Caco-2 (cell line): ENCODE measurements at regions not wholly inside any gene's neighbourhood (a gene's known extent, or its start where the extent isn't known, plus 50 kb on each side); places are given as distances from the start of the nearest gene placed in this dataset.

Experiments
- BruUV-seq: library from RNA; stranded (reverse); fragments of 400-500 nt; replicated peaks from 2 replicates; lab custom pipeline; 2021; lab: Mats Ljungman, UMichigan
- CTCF ChIA-PET: fragments of 300-600 bp; sonication (Branson Sonifier 250); formaldehyde crosslinking; loops from one replicate; lab custom pipeline; 2022; ENCODE audit warnings: antibody characterized with exemption; lab: Charles Lee
- POLR2A ChIA-PET: fragments of 300-600 bp; sonication (Branson Sonifier 250); formaldehyde crosslinking; loops from one replicate; lab custom pipeline; 2022; ENCODE audit warnings: antibody characterized with exemption; lab: Charles Lee
- DNase-seq, 2 experiments: peaks; one replicate each; pipeline versions ENCODE4 v3.0.0 to v3.0.0-alpha.2; 2020 to 2022
- H3K27me3 ChIP-seq: replicated peaks from 2 replicates; pipeline ENCODE4 v1.6.0; 2011; ENCODE audit warnings: low read length; ENCODE audit not compliant: control insufficient read depth, insufficient read depth
- H3K36me3 ChIP-seq: 2 replicates; pipeline ENCODE4 v1.5.1; 2011; ENCODE audit warnings: low read length; ENCODE audit not compliant: control insufficient read depth, insufficient read depth
- H3K4me1 ChIP-seq: fragments of 250-450 bp; sonication (Bioruptor Pico); 2 replicates; pipeline ENCODE4 v1.5.1; 2020; ENCODE audit warnings: mild to moderate bottlenecking
- H3K4me3 ChIP-seq: 2 replicates; pipeline ENCODE4 v1.5.1; 2011; ENCODE audit warnings: low read depth, mild to moderate bottlenecking, control low read depth, low read length
- H3K9me3 ChIP-seq: fragments of 250-450 bp; sonication (Bioruptor Pico); 2 replicates; pipeline ENCODE4 v1.5.1; 2020; ENCODE audit warnings: mild to moderate bottlenecking, moderate library complexity
- H3K27ac Mint-ChIP-seq: one replicate; pipeline ENCODE4 v1.8.0; 2022; ENCODE audit warnings: mixed read lengths; ENCODE audit not compliant: unreplicated experiment
- H3K27me3 Mint-ChIP-seq: one replicate; pipeline ENCODE4 v1.8.0; 2022; ENCODE audit warnings: mixed read lengths; ENCODE audit not compliant: insufficient read depth, unreplicated experiment
- H3K36me3 Mint-ChIP-seq: one replicate; pipeline ENCODE4 v1.8.0; 2022; ENCODE audit warnings: mild to moderate bottlenecking, mixed read lengths; ENCODE audit not compliant: insufficient read depth, unreplicated experiment
- H3K4me1 Mint-ChIP-seq: one replicate; pipeline ENCODE4 v1.8.0; 2022; ENCODE audit warnings: low read depth, mixed read lengths; ENCODE audit not compliant: unreplicated experiment
- H3K4me3 Mint-ChIP-seq: one replicate; pipeline ENCODE4 v1.8.0; 2022; ENCODE audit warnings: mild to moderate bottlenecking, moderate library complexity, mixed read lengths; ENCODE audit not compliant: unreplicated experiment
- H3K9me3 Mint-ChIP-seq: one replicate; pipeline ENCODE4 v1.8.0; 2022; ENCODE audit warnings: mixed read lengths; ENCODE audit not compliant: unreplicated experiment
- CTCF ChIP-seq, 2 experiments: fragments of 200-600 bp in 1 of 2; IDR thresholded peaks; 1 replicate in 1 of 2; 2 replicates in 1 of 2; pipeline versions ENCODE4 v1.5.1 to v1.8.0; 2011 to 2022; ENCODE audit warnings: antibody characterized with exemption in 1 of 2, control low read depth in 1 of 2, inconsistent platforms in 1 of 2, low read depth in 1 of 2, low read length in 1 of 2, mild to moderate bottlenecking in 1 of 2, moderate library complexity in 1 of 2; ENCODE audit not compliant: insufficient read depth in 1 of 2, severe bottlenecking in 1 of 2, unreplicated experiment in 1 of 2
- intact Hi-C: fragments of 100-400 bp; cut with micrococcal nuclease; formaldehyde crosslinking; loops from one replicate; pipeline ENCODE4 v1.10.0; 2022; ENCODE audit not compliant: unreplicated experiment

DNA sequence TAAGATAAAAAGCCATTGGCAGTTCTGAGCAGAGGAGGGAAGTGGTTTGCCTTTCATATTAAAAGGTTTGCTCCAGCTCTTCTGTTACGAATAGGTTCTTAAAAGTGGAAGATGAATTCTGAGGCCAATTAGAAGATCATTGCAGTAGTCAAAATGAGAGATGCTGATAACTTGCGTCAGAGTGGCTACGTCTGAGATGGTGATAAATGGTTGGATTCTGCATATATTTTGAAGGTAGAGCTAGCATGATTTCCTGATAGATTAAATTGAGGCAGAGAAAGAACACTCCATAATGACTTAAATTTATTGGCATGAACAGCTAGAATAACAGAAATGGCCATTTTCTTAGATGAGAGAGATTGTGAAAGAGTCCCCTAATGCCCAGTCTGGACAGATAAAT is 652.6 kb downstream of the DACH1 start:
- BruUV-seq: no TSS peak
- POLR2A ChIA-PET: no interaction called here
- no peak for TF ChIP-seq CTCF (IDR thresholded peaks at IDR 0.05; ENCODE audit: insufficient read depth in 1 of 2, low read depth in 1 of 2, low read length in 1 of 2, severe bottlenecking in 1 of 2, unreplicated experiment in 1 of 2)
- H3K27me3 Mint-ChIP-seq: no peaks in the 10 kb centered on the region
- intact Hi-C loops: no loop called here
- H3K9me3 ChIP-seq: no peaks in the 10 kb centered on the region
- H3K27me3 ChIP-seq: no peaks in the 10 kb centered on the region
- no peak overlapping the region for H3K4me3 ChIP-seq
- no peaks in the 10 kb centered on the region for H3K4me1 ChIP-seq
- no peaks in the 10 kb centered on the region for H3K36me3 Mint-ChIP-seq
- DNase-seq: no peak
- no peak overlapping the region for H3K27ac Mint-ChIP-seq
- no peaks in the 10 kb centered on the region for H3K36me3 ChIP-seq
- CTCF ChIA-PET: no interaction called here
- no peak overlapping the region for H3K4me3 Mint-ChIP-seq
- no peaks in the 10 kb centered on the region for H3K4me1 Mint-ChIP-seq
- H3K9me3 Mint-ChIP-seq: no peaks in the 10 kb centered on the region

DNA sequence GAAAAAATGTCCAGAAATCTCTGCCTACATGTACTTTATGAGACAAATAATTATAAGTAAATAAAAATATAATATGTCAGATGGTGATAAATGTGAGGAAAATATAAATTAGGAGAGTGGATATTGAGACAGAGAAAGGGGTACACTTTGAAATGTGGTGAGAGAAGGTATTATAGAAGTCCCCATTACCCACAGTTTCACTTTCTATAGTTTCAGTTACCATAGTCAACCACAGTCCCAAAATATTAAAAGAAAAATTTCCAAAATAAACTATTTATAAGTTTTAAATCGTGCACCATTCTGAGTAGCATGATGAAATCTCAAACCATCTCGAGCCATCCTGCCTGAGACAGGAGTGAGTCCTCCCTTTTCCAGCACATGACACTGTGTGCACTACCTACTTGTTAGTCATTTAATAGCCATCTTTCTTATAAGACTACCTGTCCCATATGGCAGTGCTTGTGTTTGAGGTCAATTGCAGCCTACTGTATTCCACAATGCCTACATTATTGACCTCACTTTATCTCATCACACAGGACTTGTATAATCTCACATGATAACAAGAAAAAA is 653.7 kb downstream of the DACH1 start:
- H3K4me1 Mint-ChIP-seq: no peaks in the 10 kb centered on the region
- no peaks in the 10 kb centered on the region for H3K27me3 Mint-ChIP-seq
- Histone ChIP-seq H3K4me3 (no peak overlapping the region), H3K27me3 (no peaks in the 10 kb centered on the region), H3K9me3 (no peaks in the 10 kb centered on the region), H3K4me1 (no peaks in the 10 kb centered on the region), H3K36me3 (no peaks in the 10 kb centered on the region)
- CTCF ChIA-PET: no interaction called here
- H3K27ac Mint-ChIP-seq: no peak overlapping the region
- no peaks in the 10 kb centered on the region for H3K9me3 Mint-ChIP-seq
- no peaks in the 10 kb centered on the region for H3K36me3 Mint-ChIP-seq
- POLR2A ChIA-PET: no interaction called here
- no TSS peak for BruUV-seq
- no peak for DNase-seq
- no peak for TF ChIP-seq CTCF (IDR thresholded peaks at IDR 0.05; ENCODE audit: insufficient read depth in 1 of 2, low read depth in 1 of 2, low read length in 1 of 2, severe bottlenecking in 1 of 2, unreplicated experiment in 1 of 2)
- H3K4me3 Mint-ChIP-seq: no peak overlapping the region
- intact Hi-C loops: no loop called here

GRCh38 chr13:71210861-71211260 is 656.1 kb downstream of the DACH1 start:
- Histone ChIP-seq H3K27me3 (no peaks in the 10 kb centered on the region), H3K4me1 (no peaks in the 10 kb centered on the region), H3K36me3 (no peaks in the 10 kb centered on the region), H3K4me3 (no peak overlapping the region), H3K9me3 (no peaks in the 10 kb centered on the region)
- intact Hi-C loops: no loop called here
- H3K36me3 Mint-ChIP-seq: no peaks in the 10 kb centered on the region
- no peak overlapping the region for H3K27ac Mint-ChIP-seq
- no peak overlapping the region for H3K4me3 Mint-ChIP-seq
- CTCF ChIA-PET: no interaction called here
- BruUV-seq: no TSS peak
- no peak for DNase-seq
- POLR2A ChIA-PET: no interaction called here
- H3K27me3 Mint-ChIP-seq: no peaks in the 10 kb centered on the region
- no peak for TF ChIP-seq CTCF (IDR thresholded peaks at IDR 0.05; ENCODE audit: insufficient read depth in 1 of 2, low read depth in 1 of 2, low read length in 1 of 2, severe bottlenecking in 1 of 2, unreplicated experiment in 1 of 2)
- no peaks in the 10 kb centered on the region for H3K4me1 Mint-ChIP-seq
- H3K9me3 Mint-ChIP-seq: no peaks in the 10 kb centered on the region
